AG08396 (cell line): ENCODE measurements at regions not wholly inside any gene's neighbourhood (a gene's known extent, or its start where the extent isn't known, plus 50 kb on each side); places are given as distances from the start of the nearest gene placed in this dataset.
"Not testable (repeated sequence)": the region's sequence is repeated elsewhere in the genome, so short reads cannot be mapped to it uniquely, and the experiment has no call there.

Source experiments
- DNase-seq: peaks from one replicate; pipeline ENCODE4 v3.0.0; 2012; ENCODE audit warnings: low spot score, mixed read lengths

- DNase-seq = no peak
Measured at GRCh38 chrX:13420545-13421183, 100.8 kb upstream of the ATXN3L start.

- DNase-seq = no peak
Measured at GRCh38 chrX:13419918-13420317, 100.1 kb upstream of the ATXN3L start.

DNA sequence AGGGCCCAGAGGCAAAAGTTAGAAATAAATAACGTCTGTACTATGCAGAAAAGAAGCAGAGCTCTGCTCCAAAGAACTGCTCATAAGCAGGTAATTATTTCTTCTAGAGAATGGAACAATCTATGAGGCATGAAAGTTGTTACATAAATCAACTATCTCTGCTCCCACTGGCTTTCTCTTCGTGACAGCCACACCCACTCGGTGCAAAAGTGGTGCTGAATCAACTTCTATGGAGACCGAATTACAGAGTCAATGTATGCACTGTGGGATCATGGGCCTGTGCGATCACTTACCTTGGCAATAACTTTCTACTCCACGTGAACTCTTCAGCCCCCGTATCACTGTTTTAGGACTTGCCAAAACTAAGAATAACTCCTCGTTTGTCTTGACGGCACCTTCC, 99.4 kb upstream of the ATXN3L start:
- DNase-seq = no peak

DNA sequence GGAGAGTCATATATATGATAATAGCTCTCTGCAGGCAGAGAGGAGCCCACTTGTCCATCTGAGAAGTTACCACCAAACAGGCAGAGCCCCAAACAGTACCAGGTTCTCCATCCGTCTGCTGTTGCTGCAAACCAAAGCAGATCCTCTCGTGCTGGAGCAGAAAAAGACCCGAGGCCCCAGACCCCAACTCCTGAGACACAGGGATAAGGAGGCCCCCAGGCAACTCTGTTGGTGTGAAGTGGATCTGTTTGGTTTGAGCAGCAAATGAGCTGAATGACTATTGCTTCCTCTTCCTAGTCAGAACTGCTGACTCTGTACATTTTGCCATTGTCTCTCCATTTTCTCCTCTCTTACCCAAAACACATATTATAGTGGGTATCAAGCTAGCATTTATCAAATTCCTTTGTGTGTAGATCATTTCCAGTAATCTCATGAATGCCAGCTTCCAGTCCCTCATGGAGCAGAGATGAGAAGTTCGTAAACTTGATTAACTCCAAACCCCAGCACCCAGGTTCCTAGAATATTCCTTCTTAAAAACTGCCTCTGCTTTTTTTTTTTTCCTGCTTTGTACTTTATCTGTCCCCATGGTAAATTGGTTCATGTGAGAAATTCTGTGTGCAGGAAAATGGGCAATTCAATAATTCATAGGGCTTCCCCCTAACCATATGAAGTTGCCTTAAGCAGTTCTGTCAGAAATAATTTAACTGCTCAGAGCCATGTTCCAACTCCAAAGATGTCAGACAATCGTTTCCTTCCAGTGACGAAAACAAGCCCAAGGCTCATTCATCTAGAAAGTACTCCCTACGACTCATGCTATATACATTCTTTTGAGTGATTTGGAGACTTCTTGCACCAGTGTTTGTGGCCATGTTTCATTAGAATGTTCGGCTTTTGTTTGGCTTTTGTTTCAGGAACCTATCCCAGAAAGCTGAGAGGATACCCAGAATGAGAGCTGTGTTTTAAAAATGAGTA, 98.6 kb upstream of the ATXN3L start:
- peak; percentile 24 for DNase-seq

DNA sequence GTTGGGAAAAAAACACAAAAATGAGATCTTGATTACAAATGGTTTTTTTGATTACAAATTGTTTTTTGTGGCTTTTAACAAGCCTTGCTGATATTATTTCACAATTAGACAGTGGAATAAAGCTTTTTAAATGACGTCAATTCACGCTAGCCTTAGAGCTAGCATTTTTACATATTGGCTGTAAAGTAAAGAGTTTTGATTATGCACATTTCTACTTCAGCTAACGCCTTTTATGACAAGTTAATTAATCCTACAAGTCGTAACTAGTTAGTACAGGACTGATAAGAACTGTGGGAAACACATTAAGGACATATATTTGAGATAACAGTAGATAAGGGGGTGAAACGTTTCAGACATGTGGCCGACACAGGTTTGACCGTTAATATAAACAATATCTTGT, 95.7 kb upstream of the ATXN3L start:
- no peak for DNase-seq

- no peak for DNase-seq
Measured at GRCh38 chrX:13414006-13414647, 94.3 kb upstream of the ATXN3L start.

- no peak for DNase-seq
Measured at GRCh38 chrX:13412208-13412600, 92.4 kb upstream of the ATXN3L start.

DNA sequence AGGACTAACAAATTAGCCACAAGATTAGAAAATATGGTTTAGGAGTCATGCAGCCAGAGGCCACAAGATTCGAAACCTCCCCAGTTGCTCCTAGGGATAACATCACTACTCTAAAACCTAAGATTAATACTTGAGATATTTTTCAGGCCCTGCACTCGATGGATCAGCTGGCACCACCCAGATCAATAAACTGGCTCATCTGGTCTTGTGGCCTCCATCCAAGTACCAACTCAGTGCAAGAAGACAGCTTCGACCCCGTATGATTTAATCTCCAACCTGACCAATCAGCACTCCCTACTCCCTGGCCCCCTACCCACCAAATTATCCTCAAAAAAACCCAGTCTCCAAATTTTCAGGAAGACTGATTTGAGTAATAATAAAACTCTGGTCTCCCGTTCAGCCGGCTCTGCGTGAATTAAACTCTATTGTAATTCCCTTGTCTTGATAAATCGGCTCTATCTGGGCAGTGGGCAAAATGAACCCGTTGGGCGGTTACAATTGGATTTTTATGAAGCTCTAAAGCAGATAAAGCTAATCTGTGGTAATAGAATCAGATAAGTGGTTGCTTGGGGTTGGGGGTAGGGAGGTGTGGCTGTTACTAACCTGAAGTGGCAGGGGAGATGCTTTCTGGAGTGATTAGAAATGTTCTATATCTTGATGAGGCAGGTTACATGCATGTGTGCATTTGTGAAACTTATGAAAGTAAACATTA, 91.8 kb upstream of the ATXN3L start:
- DNase-seq = no peak

GRCh38 chrX:13408599-13408998, 88.7 kb upstream of the ATXN3L start:
- not testable (repeated sequence) for DNase-seq

- not testable (repeated sequence) for DNase-seq
Measured at GRCh38 chrX:13404777-13405176, 84.9 kb upstream of the ATXN3L start.

GRCh38 chrX:13404364-13404763, 84.5 kb upstream of the ATXN3L start:
- DNase-seq = no peak

DNA sequence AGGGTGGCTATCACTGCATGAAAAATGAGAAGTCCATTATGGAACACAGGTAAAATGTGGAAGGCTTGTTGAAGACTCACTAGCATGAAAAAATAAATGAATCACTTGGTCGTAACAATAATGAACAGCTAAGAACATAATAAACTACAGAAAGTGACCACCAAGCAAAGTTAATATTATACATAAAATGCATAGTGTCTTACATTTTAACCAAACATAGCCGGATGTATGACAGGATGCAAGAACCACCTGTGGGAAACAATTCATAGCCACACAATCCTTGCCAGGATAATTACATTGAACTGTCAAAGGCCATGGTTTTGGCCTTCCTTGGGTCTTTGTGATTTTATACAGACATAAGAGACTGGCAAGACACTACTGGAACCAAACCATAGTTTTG, 81.9 kb upstream of the ATXN3L start:
- DNase-seq = no peak

DNA sequence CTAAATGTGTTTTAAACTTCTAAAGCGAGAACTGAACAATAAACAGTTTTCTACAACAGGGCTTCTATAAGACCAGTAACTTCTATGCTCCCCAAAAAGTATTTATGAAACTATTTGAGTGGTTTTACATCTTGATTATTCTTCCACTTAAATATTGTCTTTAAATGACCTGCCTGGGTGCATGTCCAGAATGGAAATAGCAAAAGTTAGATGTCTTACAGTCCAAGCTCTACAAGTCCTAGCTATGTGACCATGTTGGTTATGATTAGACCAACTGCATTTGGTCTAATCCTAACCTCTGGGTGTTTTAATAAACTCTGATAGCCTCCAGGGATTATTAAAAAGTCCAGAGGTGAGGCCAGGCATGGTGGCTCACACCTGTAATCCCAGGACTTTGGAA, 79.0 kb upstream of the ATXN3L start:
- DNase-seq = no peak

DNA sequence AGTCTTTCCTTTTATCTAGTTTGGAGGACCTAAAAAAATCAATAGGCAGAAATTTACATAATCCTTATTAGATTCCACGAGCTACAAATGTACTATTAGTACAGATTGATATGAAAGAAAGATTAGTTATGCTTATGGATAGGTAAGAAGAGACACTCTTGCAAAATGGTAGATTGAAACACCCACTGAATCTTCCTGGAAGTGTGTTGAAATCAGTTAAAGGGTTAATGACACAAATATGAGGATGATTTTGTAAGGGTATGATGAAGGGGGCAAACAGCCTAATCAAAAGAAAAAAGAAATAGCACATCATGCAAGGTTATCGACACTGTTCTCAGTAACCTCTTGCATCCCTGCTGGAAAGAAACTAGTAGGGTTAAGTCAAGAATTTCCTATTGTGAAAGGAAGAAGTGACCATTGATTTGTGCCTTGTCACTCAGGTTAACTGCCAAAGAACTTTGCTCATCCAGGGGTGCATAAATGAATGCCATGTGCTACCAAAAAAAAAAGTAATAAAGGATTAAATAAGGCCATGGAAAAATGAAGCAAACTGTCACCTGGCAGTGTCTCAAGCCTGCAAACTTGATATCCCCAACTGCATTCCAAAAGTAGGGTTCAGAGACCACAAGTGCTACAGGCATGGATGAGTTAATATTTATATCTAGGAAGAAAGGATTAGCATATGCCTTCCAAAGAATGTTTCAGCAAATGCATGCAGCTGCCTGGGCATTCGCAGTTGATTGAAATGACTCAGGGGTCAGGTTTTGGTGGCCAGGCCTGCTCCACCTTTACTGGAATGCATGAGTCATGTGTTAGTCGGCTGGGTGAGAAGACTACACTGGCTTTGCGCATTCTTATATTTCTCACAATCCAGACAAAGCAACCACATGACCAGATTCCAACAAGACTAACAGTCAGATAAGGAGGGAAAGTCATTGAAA, 78.3 kb upstream of the ATXN3L start:
- peak; percentile 86 for DNase-seq

DNA sequence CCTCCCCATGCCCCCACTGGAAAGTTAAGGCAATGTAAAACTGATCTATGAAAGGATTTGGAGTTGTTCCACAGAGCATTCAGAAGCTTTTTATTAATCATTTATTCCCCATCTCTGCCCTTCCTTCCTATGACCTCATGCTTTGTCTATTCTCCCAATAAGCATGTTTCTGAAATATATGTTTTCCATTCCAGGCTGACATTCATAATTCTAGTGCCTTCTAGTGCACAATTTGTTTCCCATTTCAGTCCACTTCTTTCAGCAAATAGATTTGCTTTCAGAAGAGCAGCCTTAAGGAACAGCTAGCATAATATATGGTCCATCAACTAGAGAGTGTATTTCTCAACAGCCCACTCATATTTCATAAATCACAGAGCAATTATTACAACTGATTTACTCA, 77.1 kb upstream of the ATXN3L start:
- no peak for DNase-seq

DNA sequence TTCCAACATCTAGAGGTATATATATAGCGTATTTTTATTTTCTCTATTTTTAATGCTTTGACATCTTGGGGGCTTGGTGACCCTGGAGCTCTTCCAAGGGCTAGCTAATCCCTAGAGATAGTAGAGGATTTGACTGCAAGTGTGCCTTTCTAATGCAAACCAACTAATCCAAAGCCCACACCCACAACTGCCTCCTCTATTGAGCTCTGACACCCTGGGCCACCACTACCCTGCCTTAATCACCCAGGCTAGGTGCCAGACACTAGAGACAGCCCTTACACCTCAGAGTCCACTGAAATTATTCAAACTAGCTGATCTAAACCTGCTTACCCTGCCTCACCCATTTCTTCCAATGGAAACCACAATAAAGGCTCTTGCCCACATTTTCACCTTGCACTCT, 69.6 kb upstream of the ATXN3L start:
- no peak for DNase-seq

- DNase-seq = no peak
Measured at GRCh38 chrX:13387666-13388494, 68.0 kb upstream of the ATXN3L start.

GRCh38 chrX:13386636-13387035, 66.8 kb upstream of the ATXN3L start:
- no peak for DNase-seq

DNA sequence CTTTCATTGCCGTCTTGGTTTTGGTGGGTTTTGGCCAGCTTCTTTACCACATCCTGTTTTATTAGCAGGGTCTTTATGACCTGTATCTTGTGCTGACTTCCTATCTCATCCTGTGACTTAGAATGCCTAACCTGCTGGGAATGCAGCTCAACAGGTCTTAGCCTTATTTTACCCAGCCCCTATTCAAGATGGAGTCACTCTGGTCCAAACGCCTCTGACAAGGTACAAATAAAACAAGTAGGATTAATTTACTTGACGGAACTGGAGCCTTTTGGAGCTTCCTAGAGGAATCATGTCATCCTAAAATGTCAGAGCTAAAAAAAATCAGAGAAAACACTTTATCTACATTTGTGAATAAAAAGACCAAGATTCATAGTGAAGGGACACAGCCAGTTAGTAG, 66.2 kb upstream of the ATXN3L start:
- DNase-seq = no peak

DNA sequence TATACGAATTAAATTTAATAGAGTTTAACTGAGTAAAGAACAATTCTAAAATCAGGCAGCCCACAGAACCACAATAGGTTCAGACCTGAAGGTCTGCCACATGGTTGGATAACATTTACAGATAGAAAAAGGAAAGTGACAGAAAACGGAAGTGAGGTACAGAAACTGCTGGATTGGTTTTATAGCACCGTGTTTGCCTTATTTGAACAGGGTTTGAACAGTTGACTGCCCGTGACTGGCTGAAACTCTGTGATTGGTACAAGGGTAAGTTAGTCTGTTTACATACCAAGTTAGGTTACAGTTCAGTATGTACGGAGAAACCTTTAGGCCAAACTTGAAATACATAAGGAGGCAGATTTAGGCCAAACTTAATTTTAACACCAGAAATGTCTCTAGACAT, 64.1 kb upstream of the ATXN3L start:
- no peak for DNase-seq
